PC-9 (cell line): ENCODE measurements at regions not wholly inside any gene's neighbourhood (a gene's known extent, or its start where the extent isn't known, plus 50 kb on each side); places are given as distances from the start of the nearest gene placed in this dataset.

Experiments used
- CTCF ChIP-seq: fragments of 200-600 bp; sonication (generic); conservative IDR thresholded peaks from 2 replicates; pipeline ENCODE4 v1.6.1; 2017; ENCODE audit warnings: mixed run types, antibody characterized with exemption, mild to moderate bottlenecking, moderate library complexity
- EZH2 ChIP-seq: fragments of 200-600 bp; sonication (generic); IDR thresholded peaks from 2 replicates; pipeline ENCODE4 v1.8.0; 2017; ENCODE audit warnings: antibody characterized with exemption, low read depth

GRCh38 chr3:77931255-77932009 is 891.5 kb downstream of the ROBO2 start:
- TF ChIP-seq EZH2 (no peak), CTCF (no peak)
